Umbilical cord (tissue), 1 donor: ENCODE measurements at regions not wholly inside any gene's neighbourhood (a gene's known extent, or its start where the extent isn't known, plus 50 kb on each side); places are given as distances from the start of the nearest gene placed in this dataset.

Source experiments
- DNase-seq: peaks from one replicate; pipeline ENCODE4 v3.0.0-alpha.2; 2015; ENCODE audit warnings: low spot score

DNA sequence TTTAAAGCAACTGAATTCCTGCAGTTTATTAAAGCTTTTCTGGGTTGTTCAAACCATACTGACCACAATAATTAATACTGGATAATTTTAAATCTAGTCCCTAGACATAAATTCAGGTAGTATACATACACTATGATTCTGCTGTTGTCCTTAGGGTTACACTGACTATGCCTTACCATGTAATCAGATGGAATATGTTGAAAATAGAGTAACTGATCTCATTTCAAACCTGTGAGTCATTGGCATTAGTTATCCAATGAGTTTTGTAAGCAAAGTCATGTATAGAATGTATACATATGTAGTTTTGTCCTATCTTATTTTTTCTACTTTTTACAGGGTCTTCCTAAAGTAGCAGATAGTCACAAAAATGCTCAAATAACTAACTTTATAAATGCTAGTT is 517.1 kb upstream of the CCDC54 start:
- no peak for DNase-seq

DNA sequence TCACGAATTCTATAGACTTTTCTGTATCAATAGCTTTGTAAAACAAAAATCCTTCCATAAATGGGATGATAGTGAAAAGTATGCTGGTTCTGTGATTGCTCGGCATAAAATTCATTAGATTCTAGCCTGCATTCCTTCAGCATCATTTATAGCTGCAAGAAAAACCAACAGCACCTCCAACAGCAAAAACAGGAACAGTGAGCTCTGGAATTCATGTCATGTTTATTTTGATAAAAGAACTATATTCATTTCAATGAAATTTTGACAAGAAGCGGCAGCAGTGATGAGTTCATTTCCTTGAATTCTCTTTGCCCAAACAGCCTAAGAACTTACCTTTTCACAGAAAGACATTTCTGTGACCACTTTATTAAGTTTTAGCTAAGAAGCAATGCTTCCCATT is 515.2 kb upstream of the CCDC54 start:
- DNase-seq, result peak; percentile 60

DNA sequence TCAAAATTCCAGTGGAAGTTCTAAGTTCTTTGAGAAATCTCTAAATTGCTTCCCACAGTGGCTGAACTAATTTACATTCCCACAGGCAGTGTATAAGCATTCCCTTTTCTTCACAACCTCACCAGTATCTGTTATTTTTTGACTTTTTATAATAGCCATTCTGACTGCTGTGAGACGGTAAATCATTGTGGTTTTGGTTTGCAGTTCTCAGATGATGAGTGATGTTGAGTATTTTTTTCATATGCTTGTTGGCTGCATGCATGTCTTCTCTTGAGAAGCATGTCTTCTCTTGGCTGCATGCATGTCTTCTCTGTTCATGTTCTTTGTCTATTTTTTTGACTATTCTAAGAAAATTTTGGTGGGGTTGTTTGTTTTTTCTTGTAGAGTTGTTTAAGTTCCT is 499.6 kb upstream of the CCDC54 start:
- no peak for DNase-seq

DNA sequence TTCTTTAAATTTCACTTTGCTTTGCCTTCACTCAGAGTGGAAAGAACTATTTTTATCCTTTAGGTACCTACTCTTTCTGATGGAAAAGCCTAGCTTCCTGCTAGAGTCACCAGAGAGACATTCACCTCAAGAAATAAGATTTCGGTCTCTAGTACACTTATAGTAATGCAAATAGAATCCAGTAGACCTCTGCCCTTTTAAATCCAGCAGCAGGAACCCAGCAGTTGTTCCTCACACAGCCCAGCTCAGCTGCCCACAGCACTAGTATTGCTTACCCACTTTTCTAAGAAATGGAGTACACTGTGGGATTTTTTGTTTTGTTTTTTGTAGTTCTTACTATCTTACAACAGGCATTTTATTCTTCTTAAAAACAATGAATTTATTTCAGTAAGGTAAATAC is 497.0 kb upstream of the CCDC54 start:
- no peak for DNase-seq

DNA sequence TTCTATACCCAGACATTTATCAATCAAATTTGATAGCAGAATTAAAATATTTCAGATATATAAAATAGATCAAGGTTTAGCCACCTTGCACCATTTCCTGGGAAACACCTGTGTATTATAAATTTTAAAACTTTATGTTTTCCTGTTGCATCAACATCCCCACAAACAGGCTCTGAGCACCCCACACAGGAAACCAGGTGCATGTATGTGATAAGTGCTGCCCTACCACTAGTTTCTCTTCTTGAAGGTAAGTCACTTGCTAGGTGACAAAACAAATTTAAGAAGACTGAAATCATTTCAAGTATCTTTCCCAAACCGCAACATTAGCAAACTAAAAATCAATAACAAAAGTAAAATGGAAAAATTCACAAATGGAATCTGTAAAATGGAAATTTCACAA is 496.1 kb upstream of the CCDC54 start:
- no peak for DNase-seq

DNA sequence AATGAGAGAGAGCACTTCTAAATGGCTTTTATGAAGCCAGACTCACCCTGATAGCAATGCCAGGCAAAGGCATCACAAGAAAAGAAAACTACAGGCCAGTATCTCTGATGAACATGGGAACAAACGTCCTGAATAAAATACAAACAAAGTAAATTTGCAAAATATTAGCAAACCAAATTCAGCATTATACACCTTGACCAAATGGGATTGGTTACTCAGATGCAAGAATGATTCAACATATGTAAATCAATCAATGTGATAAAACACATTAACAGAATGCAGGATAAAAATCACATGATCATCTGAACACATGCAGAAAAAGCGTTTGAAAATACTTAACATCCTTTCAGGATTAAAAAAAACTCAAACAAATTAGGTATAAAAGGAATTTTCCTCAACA is 494.9 kb upstream of the CCDC54 start:
- DNase-seq, result no peak

DNA sequence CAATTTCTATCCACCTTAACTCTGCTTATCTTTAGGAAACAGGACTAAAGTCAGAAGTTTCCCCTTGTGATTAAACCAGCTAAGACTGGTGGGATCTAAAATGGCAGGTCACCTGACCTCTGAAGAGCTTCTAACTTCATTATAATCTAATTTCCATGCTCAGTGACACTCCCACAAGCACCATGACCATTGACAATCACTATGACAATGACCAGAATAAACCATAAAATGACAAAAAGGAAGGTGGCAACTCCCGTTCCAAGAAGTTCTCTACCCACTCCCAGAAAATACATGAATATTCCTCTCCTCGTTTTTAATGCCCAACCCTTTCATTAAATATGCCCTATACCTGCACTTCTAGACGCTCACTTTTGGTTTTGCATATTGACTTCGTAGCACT is 471.2 kb upstream of the CCDC54 start:
- no peak for DNase-seq

DNA sequence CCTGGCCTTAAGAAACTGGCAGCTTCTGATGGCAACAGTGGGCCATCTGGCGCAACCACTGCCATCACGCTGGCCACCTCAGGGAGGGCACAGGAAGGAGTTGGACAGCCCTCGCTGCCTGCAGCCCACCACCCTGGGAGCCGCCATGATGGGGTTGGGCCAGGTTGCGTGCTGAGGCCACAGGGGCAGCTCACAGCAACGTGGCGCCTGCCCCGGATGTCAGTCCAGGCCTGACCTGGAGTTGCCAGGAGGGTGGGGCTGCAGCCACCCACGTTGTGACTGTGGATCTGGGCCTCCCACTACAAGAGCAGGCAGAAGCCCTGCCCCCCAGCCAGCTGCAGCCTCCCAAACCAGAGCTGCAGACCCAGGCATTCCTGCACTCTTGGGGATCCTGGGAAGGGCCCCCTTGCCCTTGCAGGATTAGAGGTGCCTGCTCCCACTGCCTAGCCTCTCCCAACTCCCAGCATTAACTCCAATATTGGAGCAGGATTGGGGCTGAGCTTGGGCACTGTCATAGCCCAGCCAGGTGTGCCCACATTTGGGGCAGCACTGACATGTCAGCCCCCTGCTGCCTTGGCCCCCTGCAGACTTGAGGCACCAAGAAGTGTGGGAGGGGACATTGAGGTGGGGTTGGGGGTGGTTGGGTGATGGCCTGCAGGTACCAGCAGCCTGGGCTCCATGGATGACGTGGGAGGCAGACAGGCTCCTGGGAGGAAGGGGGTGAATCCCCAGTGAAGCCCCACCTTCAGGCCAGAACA is 468.9 kb upstream of the CCDC54 start:
- DNase-seq, result no peak

DNA sequence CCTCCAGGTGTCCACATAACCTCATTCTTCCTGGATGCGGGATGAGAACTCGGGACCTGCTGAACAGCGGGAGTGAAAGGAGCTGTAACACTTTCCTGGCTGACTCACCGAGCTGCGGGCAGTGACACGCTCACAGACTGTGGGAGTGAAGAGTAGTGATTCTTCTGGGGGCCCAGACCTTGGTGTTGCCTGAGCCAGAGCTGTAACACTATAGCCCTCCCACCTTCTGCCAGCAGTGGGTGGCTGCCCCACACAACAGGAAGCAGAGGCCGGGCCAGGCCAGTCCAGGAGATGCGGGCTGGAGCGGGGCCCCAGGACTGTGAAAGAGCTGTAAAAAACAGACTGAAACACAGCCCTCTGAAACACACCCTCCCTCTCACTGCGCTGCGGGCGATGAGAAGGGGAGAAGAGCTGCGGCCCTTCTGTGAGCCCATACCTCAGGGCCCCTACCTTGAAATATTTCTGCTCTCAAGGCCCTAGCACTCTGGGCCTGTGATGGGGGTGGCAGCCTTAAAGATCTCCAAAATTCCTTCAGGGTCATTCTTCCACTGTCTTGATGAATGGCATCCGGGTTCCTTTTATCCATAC is 464.0 kb upstream of the CCDC54 start:
- peak; percentile 10 for DNase-seq

DNA sequence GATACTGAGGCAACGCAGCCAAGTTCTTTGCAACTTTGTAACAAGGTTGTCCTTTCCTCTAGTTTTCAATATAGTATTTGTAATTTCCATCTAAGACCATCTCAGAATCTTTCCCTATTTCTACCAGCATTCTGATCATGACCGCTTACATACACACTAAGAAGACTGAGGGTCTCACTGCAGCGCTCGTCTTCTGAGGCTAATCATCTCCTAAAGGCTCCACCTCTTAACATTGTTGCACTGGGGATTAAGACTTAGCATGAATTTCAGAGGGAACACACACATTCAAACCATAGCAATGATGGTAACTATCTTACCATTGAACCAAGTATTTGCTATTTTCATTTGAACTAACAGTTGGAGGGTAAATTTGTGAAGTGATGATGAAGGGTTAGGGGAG is 463.3 kb upstream of the CCDC54 start:
- no peak for DNase-seq

DNA sequence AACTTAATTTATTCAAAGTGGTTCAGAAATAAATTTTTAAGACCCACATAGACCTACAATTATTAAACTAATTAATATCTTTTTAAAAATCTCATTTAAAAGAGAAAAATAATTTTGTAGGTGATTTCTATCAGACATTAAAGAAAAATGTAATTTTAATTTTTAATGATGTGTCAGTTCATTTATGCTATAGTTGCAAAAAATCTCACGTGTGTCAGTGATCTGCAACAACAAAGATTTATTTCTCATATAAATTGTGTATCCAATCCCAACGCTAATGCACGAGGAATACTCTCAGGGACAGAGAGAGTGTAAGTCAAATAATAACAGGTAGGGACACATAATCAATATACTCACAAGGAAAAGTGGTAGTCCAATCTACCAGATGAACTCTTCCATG is 456.6 kb upstream of the CCDC54 start:
- DNase-seq, result no peak

DNA sequence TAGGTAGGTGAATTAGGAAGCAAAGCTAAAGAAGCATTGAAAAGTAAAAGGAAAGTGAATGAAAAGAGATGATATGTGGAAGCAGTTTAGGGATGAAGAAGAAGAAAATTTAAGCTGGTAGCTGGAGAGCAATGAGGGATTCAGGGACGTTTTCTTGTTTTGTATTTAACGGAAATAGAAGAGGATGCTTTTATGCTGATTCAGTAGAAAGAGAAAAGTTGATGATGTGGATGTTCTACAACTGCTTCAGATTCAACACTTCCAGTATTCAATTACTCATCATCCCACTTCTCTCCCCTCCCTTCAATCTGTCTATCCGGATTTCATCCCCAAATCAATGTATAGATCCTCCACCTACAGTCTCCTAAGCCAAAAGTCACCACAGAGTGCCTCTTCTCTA is 448.2 kb upstream of the CCDC54 start:
- DNase-seq, result no peak

DNA sequence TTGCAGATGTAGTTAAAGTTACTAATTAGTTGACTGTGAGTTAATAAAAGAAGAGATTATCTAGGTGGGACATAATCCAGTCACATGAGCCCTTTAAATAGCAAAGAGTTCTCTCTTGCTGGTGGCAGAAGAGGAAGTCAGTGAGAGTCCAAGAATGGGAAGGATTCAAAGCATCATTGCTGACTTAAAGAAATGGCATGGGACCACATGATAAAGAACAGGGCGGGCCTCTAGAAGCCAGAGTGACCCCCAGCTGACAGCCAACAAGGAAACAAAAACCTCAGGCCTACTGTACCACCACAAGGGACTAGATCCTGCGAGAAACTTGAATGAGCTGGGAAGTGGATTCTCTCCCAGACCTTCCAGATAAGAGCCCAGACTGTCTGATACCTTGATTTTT is 447.2 kb upstream of the CCDC54 start:
- DNase-seq, result no peak

DNA sequence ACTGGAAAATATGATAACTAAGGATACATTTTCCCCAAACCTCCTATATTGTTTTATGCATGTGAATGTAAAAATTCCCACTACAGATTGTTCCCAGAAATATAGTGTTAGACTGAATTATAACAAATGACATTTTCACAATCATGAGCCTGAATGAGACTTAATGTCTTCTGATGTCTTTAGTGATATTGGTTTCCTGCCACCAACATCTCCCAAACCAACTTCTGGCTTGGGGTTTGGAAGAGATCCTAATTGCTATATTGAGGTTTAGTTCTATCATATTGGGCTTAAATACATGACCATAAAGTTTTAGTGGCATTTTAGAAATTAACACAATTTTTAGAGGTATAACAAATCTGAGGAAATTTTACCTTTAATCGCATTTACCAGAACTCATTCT is 445.3 kb upstream of the CCDC54 start:
- no peak for DNase-seq

DNA sequence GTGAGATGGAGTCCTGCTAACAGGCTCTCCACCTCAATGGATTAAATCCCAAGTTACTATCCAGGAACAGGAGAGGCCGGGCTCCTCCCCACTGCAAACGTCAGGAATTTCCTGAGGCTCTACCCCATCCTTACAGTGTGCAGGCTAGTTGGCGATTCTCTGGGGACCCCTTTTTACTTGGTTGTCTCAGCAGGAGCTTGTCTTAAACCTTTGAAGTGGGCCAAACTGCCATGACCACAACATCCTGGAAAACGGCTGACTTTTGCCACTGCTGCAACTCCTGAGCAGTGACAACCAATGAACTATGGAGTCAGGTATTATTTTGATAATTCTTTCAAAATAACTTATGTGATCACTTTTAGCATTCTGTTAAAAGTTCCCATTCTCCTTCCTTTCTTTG is 440.9 kb upstream of the CCDC54 start:
- DNase-seq, result no peak

DNA sequence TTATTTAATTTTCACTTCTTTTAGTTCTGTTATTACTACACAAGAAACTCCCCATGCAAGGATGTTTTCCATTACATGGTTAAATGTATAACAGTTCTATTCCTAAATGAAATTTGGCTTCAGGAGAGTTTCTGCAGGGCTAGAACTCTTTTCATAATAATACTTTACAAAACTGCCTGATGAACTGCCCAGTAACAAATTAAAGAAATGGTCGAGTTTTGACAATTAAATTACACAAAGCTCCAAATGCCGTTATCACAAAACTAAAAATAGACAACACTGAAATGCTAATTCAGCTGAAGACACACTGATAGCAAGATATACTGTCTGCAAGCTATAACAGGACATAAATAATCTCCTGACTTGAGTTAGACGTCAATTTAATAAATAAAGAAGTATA is 435.2 kb upstream of the CCDC54 start:
- no peak for DNase-seq

DNA sequence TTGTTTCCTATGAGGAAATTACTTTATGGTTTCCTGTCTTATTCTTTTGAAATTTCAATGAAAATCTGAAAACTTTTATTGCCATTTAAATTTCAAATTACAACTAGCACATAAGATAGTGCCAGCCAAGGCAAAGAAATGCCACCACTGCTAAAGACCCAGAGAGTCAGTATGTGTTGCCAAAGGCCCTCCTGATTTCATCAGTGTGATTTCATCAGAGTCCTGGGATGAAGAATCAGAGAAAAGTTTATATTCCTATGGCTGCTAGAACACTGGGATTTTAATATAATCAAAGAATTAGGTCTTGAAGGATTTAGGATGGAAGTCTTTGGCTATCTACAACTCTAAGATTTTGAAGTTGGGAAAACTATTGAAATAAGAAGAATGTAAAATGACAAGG is 434.2 kb upstream of the CCDC54 start:
- DNase-seq, result no peak

DNA sequence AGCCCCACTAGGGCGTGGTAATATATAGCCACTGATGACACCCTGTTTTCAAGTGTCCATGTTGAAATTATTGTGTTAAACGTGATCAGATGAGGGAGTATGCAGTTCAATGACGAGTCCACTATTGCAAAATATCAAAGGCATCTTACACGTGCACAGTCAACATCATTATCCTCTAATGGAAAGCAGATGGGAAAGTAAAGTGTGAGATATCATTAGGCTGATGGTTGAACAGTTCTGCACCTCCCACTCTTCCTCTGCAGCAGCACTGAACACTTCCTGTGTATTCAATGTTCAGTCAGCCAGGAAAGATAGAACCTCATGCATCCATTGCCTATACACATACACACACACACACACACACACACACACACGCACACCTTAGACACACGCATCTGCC is 431.8 kb upstream of the CCDC54 start:
- no peak for DNase-seq

DNA sequence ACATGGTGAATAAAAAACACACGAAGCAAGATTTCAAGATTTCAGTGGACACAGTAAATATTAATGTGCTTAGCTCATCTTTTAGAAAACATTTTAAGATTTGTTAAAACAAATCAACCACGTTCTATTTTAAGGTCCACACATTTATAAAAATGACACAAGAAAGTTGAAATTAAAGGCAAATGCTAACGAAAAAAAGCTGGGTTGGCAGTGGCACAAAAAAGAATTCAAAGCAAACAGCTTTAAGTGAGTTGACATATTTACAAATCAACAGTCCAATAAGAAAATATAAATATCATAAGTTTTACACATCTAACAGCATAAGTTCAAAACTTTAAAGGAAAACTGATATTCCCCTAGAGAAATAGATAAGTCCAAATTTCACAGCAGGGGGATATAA is 430.4 kb upstream of the CCDC54 start:
- no peak for DNase-seq

DNA sequence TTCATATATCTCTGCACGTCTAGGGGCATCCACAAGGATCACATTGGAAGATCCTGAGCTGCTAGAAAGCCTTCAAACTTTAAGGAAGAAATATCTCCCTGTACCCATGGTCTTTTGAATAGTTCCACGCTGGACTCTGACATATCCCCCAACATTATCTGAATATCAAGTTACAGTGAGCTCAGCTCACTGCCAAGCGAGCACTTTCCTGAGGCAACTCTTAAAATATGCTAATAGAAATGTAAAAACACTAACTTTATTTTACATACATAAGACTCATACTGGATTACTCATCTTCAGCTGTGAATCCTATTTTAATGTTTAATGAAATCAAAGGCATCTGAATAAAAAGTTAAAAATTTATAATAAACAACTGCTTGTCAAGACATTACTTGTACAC is 420.2 kb upstream of the CCDC54 start:
- DNase-seq, result no peak

DNA sequence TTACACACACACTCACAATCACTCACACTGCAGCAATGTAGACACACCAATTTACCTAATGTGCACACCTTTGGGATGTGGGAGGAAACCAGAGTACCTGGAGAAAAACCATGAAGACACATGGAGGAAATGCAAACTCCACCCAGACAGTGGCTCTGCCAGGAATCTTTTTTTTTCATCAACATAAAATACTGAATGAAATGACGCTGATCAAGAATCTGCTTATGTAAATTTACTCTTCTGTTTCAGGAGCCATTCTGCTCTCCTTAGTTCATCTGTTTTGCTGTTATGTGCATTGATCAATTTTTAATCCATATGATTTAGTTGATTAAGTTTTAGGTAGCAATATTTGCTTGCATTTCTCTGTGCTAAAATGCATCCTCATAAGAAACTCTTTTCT is 414.2 kb upstream of the CCDC54 start:
- peak; percentile 7 for DNase-seq

DNA sequence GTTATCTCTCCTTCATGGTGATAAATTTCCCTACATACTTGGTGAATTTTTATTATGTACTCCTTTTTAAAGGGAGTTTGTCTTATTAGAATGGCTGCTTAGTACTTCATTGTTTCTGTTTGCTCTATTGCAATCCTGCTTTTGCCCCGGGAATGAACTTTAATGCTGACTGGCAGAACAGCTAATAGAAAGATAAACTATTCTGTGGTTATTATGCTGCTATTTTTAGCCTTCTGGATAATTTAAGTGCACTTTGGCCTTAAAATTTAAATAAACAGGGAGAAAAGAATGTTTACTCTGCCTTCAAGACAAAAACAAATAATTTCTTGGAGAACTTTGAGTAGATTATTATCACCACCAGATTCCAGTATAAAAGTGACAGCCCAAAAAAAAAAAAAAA is 413.8 kb upstream of the CCDC54 start:
- DNase-seq, result peak; percentile 71

DNA sequence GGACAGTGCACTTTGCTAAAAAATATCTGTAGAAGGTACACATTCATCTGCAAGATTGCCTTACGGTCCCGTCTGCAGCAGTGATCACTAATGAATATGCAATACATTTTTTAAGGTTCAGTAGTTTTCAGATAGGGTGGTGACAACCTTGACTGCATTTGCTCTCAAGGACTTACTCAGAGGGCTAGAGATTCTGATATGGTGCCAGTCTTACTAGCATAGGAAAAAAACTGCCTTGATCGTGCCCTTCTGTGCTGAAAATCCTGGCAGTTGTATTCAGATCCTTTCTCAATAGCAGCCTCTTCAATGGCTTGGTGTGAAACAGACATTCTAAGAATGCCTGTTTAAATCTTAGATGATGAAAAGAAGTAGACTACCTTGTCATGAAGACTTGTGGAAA is 411.9 kb upstream of the CCDC54 start:
- DNase-seq, result no peak

DNA sequence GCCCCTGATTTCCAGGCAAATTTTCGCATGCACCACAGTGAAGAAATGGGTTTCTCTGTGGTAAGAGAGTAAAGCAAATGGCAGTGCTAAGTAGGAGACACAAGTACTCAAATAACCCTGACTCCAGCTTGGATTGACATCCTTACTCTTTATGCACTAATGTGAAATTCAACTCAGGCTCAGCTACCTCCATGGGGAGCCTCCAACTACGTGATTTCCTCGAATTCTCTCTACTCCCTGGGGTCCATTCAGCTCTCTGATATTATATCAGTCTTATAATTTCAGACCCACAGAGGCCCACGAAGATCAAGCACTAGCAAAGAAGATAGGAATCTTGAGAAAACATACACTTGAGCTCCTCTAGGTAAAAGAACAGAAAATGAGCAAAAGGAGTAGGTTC is 407.6 kb upstream of the CCDC54 start:
- no peak for DNase-seq
